Mesendoderm (in vitro differentiated cells): ENCODE measurements at regions not wholly inside any gene's neighbourhood (a gene's known extent, or its start where the extent isn't known, plus 50 kb on each side); places are given as distances from the start of the nearest gene placed in this dataset.

Source experiments
- DNase-seq: peaks from one replicate; pipeline ENCODE4 v3.0.0; 2013
- H2AK5ac ChIP-seq: 2 replicates; pipeline ENCODE4 v1.6.1; 2013; ENCODE audit warnings: low read length, inconsistent platforms
- H2BK120ac ChIP-seq: 2 replicates; pipeline ENCODE4 v1.6.1; 2013; ENCODE audit warnings: low read depth, mild to moderate bottlenecking, low read length, moderate library complexity, mixed read lengths
- H2BK15ac ChIP-seq: replicated peaks from 2 replicates; pipeline ENCODE4 v1.6.1; 2013; ENCODE audit warnings: low read depth, mild to moderate bottlenecking, moderate library complexity
- H2BK5ac ChIP-seq: 2 replicates; pipeline ENCODE4 v1.6.1; 2013; ENCODE audit warnings: low read length, inconsistent platforms
- H3K18ac ChIP-seq: 2 replicates; pipeline ENCODE4 v1.6.1; 2013; ENCODE audit warnings: mild to moderate bottlenecking, low read length, mixed read lengths
- H3K23ac ChIP-seq: one replicate; pipeline ENCODE4 v1.6.1; 2013; ENCODE audit warnings: low read length
- H3K27ac ChIP-seq: 2 replicates; pipeline ENCODE4 v1.5.1; 2013; ENCODE audit warnings: low read depth, mild to moderate bottlenecking, inconsistent platforms, low read length, moderate library complexity
- H3K27me3 ChIP-seq: 2 replicates; pipeline ENCODE4 v1.6.1; 2013; ENCODE audit warnings: low read length, control low read depth, mild to moderate bottlenecking, inconsistent platforms; ENCODE audit not compliant: insufficient read depth, poor library complexity
- H3K36me3 ChIP-seq: 2 replicates; pipeline ENCODE4 v1.6.1; 2013; ENCODE audit warnings: low read length, inconsistent platforms; ENCODE audit not compliant: control insufficient read depth, insufficient read depth
- H3K4ac ChIP-seq: one replicate; pipeline ENCODE4 v1.6.1; 2013; ENCODE audit warnings: low read depth, mild to moderate bottlenecking, low read length, moderate library complexity
- H3K4me1 ChIP-seq: 2 replicates; pipeline ENCODE4 v1.6.1; 2013; ENCODE audit warnings: low read depth, low read length, inconsistent platforms; ENCODE audit not compliant: control insufficient read depth
- H3K4me2 ChIP-seq: 2 replicates; pipeline ENCODE4 v1.6.1; 2013; ENCODE audit warnings: low read length
- H3K4me3 ChIP-seq: 2 replicates; pipeline ENCODE4 v1.5.1; 2013; ENCODE audit warnings: mild to moderate bottlenecking, low read length
- H3K56ac ChIP-seq: one replicate; pipeline ENCODE4 v1.6.1; 2013; ENCODE audit warnings: low read length
- H3K79me1 ChIP-seq: 2 replicates; pipeline ENCODE4 v1.6.1; 2013; ENCODE audit warnings: low read length, inconsistent platforms
- H3K79me2 ChIP-seq: 2 replicates; pipeline ENCODE4 v1.6.1; 2013; ENCODE audit warnings: mild to moderate bottlenecking, low read length; ENCODE audit not compliant: control insufficient read depth, insufficient read depth
- H3K9ac ChIP-seq: 2 replicates; pipeline ENCODE4 v1.6.1; 2013; ENCODE audit warnings: low read length, inconsistent platforms
- H4K5ac ChIP-seq: one replicate; pipeline ENCODE4 v1.6.1; 2013; ENCODE audit warnings: low read length
- H4K8ac ChIP-seq: one replicate; pipeline ENCODE4 v1.6.1; 2013; ENCODE audit warnings: low read depth, mild to moderate bottlenecking, control low read depth, low read length, moderate library complexity
- WGBS: extraction: QIAGEN DNeasy Blood & Tissue Kit; methylation state at CpG from one replicate; pipeline ENCODE4 v1.1.7; 2013; ENCODE audit warnings: low lambda C conversion rate, missing lambda C conversion rate; ENCODE audit not compliant: insufficient coverage; ENCODE audit errors: extremely low coverage; 5-methylcytosine and 5-hydroxymethylcytosine counted together

GRCh38 chr10:23725548-23725947, 286.7 kb downstream of the OTUD1 start:
- no peak overlapping the region for H3K23ac ChIP-seq
- no peak overlapping the region for H2BK120ac ChIP-seq
- no CpG with 5 or more reads among the region's 1 CpG for WGBS
- H3K9ac ChIP-seq: no peak overlapping the region
- no peaks in the 10 kb centered on the region for H3K79me1 ChIP-seq
- no peak overlapping the region for H2AK5ac ChIP-seq
- no peak overlapping the region for H3K18ac ChIP-seq
- no peak overlapping the region for H2BK15ac ChIP-seq
- no peaks in the 10 kb centered on the region for H3K36me3 ChIP-seq
- H3K4ac ChIP-seq: no peak overlapping the region
- no peak overlapping the region for H3K4me2 ChIP-seq
- no peaks in the 10 kb centered on the region for H3K4me1 ChIP-seq
- H4K8ac ChIP-seq: no peak overlapping the region
- DNase-seq: no peak
- H3K56ac ChIP-seq: no peak overlapping the region
- H3K27me3 ChIP-seq: no peaks in the 10 kb centered on the region
- H3K27ac ChIP-seq: no peak overlapping the region
- no peak overlapping the region for H4K5ac ChIP-seq
- no peak overlapping the region for H3K4me3 ChIP-seq
- no peaks in the 10 kb centered on the region for H3K79me2 ChIP-seq
- H2BK5ac ChIP-seq: no peak overlapping the region

GRCh38 chr10:23742368-23742767, 303.5 kb downstream of the OTUD1 start:
- Histone ChIP-seq H4K8ac (no peak overlapping the region), H3K27me3 (no peaks in the 10 kb centered on the region), H3K23ac (no peak overlapping the region), H2BK5ac (no peak overlapping the region), H3K18ac (no peak overlapping the region), H3K79me1 (no peaks in the 10 kb centered on the region), H3K4me2 (no peak overlapping the region), H3K56ac (no peak overlapping the region), H3K36me3 (no peaks in the 10 kb centered on the region), H2BK120ac (no peak overlapping the region), H3K27ac (no peak overlapping the region), H3K9ac (no peak overlapping the region), H2AK5ac (no peak overlapping the region), H3K4ac (no peak overlapping the region), H2BK15ac (no peak overlapping the region), H3K4me3 (no peak overlapping the region), H3K79me2 (no peaks in the 10 kb centered on the region), H4K5ac (no peak overlapping the region), H3K4me1 (no peaks in the 10 kb centered on the region)
- peak; percentile 26 for DNase-seq
- no CpG with 5 or more reads among the region's 2 CpGs for WGBS

- H4K5ac ChIP-seq: no peak overlapping the region
- DNase-seq: no peak
- H3K4me1 ChIP-seq: no peaks in the 10 kb centered on the region
- H2BK15ac ChIP-seq: no peak overlapping the region
- no peak overlapping the region for H3K18ac ChIP-seq
- no peak overlapping the region for H3K56ac ChIP-seq
- H3K79me2 ChIP-seq: no peaks in the 10 kb centered on the region
- H2AK5ac ChIP-seq: no peak overlapping the region
- H3K27ac ChIP-seq: no peak overlapping the region
- no peak overlapping the region for H3K23ac ChIP-seq
- H3K36me3 ChIP-seq: no peaks in the 10 kb centered on the region
- H4K8ac ChIP-seq: no peak overlapping the region
- H2BK120ac ChIP-seq: no peak overlapping the region
- no peak overlapping the region for H2BK5ac ChIP-seq
- no peak overlapping the region for H3K4me2 ChIP-seq
- H3K79me1 ChIP-seq: no peaks in the 10 kb centered on the region
- H3K9ac ChIP-seq: no peak overlapping the region
- H3K4ac ChIP-seq: no peak overlapping the region
- WGBS: no CpG with 5 or more reads among the region's 1 CpG
- H3K4me3 ChIP-seq: no peak overlapping the region
- no peaks in the 10 kb centered on the region for H3K27me3 ChIP-seq
These were observed 303.9 kb downstream of the OTUD1 start for GRCh38 chr10:23742807-23743206.

- Histone ChIP-seq H3K56ac (no peak overlapping the region), H3K23ac (no peak overlapping the region), H3K79me1 (no peaks in the 10 kb centered on the region), H3K4me3 (no peak overlapping the region), H4K5ac (no peak overlapping the region), H2AK5ac (no peak overlapping the region), H3K4me2 (no peak overlapping the region), H3K18ac (no peak overlapping the region), H2BK15ac (no peak overlapping the region), H2BK120ac (no peak overlapping the region), H3K27me3 (no peaks in the 10 kb centered on the region), H3K4me1 (no peaks in the 10 kb centered on the region), H3K27ac (no peak overlapping the region), H3K9ac (no peak overlapping the region), H3K36me3 (no peaks in the 10 kb centered on the region), H2BK5ac (no peak overlapping the region), H3K79me2 (no peaks in the 10 kb centered on the region), H3K4ac (no peak overlapping the region), H4K8ac (no peak overlapping the region)
- peak; percentile 5 for DNase-seq
- no CpG with 5 or more reads among the region's 2 CpGs for WGBS
These were observed 315.3 kb downstream of the OTUD1 start for GRCh38 chr10:23754179-23754578.

GRCh38 chr10:23754941-23755340, 316.1 kb downstream of the OTUD1 start:
- Histone ChIP-seq H3K4me3 (no peak overlapping the region), H3K56ac (no peak overlapping the region), H3K27me3 (no peaks in the 10 kb centered on the region), H3K4ac (no peak overlapping the region), H2BK5ac (no peak overlapping the region), H3K4me1 (no peaks in the 10 kb centered on the region), H2BK15ac (no peak overlapping the region), H2AK5ac (no peak overlapping the region), H3K36me3 (no peaks in the 10 kb centered on the region), H3K79me1 (no peaks in the 10 kb centered on the region), H3K18ac (no peak overlapping the region), H4K5ac (no peak overlapping the region), H3K4me2 (no peak overlapping the region), H3K79me2 (no peaks in the 10 kb centered on the region), H2BK120ac (no peak overlapping the region), H3K9ac (no peak overlapping the region), H4K8ac (no peak overlapping the region), H3K23ac (no peak overlapping the region), H3K27ac (no peak overlapping the region)
- no peak for DNase-seq
- 100% methylated on average over 1 of the region's 5 CpGs for WGBS

- Histone ChIP-seq H3K4ac (no peak overlapping the region), H3K79me2 (no peaks in the 10 kb centered on the region), H3K4me2 (no peak overlapping the region), H4K5ac (no peak overlapping the region), H3K9ac (no peak overlapping the region), H2BK15ac (no peak overlapping the region), H2AK5ac (no peak overlapping the region), H3K4me1 (no peaks in the 10 kb centered on the region), H3K56ac (no peak overlapping the region), H3K27ac (no peak overlapping the region), H2BK5ac (no peak overlapping the region), H3K27me3 (no peaks in the 10 kb centered on the region), H3K18ac (no peak overlapping the region), H3K36me3 (no peaks in the 10 kb centered on the region), H4K8ac (no peak overlapping the region), H3K4me3 (no peak overlapping the region), H3K23ac (no peak overlapping the region), H3K79me1 (no peaks in the 10 kb centered on the region), H2BK120ac (no peak overlapping the region)
- 100% methylated on average over 1 of the region's 4 CpGs for WGBS
- DNase-seq: no peak
These were observed 316.7 kb downstream of the OTUD1 start for GRCh38 chr10:23755556-23755955.
